Osteoblast (primary cell): ENCODE measurements at regions not wholly inside any gene's neighbourhood (a gene's known extent, or its start where the extent isn't known, plus 50 kb on each side); places are given as distances from the start of the nearest gene placed in this dataset.

ENCODE experiments used
- DNase-seq: peaks from one replicate; pipeline ENCODE4 v3.0.0; 2011; ENCODE audit warnings: low spot score, mixed read lengths; ENCODE audit not compliant: insufficient read length; ENCODE audit errors: missing footprints
- H2AFZ ChIP-seq: 2 replicates; pipeline ENCODE4 v1.6.0; 2011; ENCODE audit warnings: mild to moderate bottlenecking, low read length
- H3K27ac ChIP-seq: 2 replicates; pipeline ENCODE4 v1.5.1; 2011; ENCODE audit warnings: mild to moderate bottlenecking, low read depth, low read length, moderate library complexity
- H3K27me3 ChIP-seq: 2 replicates; pipeline ENCODE4 v1.6.0; 2012; ENCODE audit warnings: mild to moderate bottlenecking, control low read depth, inconsistent platforms, low read length, moderate library complexity; ENCODE audit not compliant: insufficient read depth
- H3K36me3 ChIP-seq: 2 replicates; pipeline ENCODE4 v1.5.1; 2011; ENCODE audit warnings: mild to moderate bottlenecking, low read length, control low read depth, moderate library complexity; ENCODE audit not compliant: insufficient read depth
- H3K4me1 ChIP-seq: 2 replicates; pipeline ENCODE4 v1.5.1; 2011; ENCODE audit warnings: mild to moderate bottlenecking, low read length, control low read depth, moderate library complexity; ENCODE audit not compliant: insufficient read depth
- H3K4me2 ChIP-seq: 2 replicates; pipeline ENCODE4 v1.6.0; 2011; ENCODE audit warnings: mild to moderate bottlenecking, low read length; ENCODE audit not compliant: insufficient read depth
- H3K4me3 ChIP-seq: fragments of 200-600 bp; sonication (generic); 3 replicates; pipeline ENCODE4 v1.5.1; 2012; ENCODE audit warnings: mild to moderate bottlenecking, low read length, inconsistent platforms; ENCODE audit not compliant: insufficient read depth
- H3K79me2 ChIP-seq: 2 replicates; pipeline ENCODE4 v1.6.0; 2012; ENCODE audit warnings: mild to moderate bottlenecking, low read length, control low read depth, inconsistent platforms; ENCODE audit not compliant: insufficient read depth
- H3K9me3 ChIP-seq: 2 replicates; pipeline ENCODE4 v1.5.1; 2011; ENCODE audit warnings: low read depth, low read length, control low read depth
- H4K20me1 ChIP-seq: 2 replicates; pipeline ENCODE4 v1.6.0; 2012; ENCODE audit warnings: mild to moderate bottlenecking, low read length, control low read depth; ENCODE audit not compliant: insufficient read depth
- TF ChIP-seq, protein P1 (sequence below): IDR thresholded peaks from 2 replicates; pipeline ENCODE4 v1.5.1; 2011; ENCODE audit warnings: mild to moderate bottlenecking, low read depth, low read length, moderate library complexity; ENCODE audit errors: extremely low read depth

DNA sequence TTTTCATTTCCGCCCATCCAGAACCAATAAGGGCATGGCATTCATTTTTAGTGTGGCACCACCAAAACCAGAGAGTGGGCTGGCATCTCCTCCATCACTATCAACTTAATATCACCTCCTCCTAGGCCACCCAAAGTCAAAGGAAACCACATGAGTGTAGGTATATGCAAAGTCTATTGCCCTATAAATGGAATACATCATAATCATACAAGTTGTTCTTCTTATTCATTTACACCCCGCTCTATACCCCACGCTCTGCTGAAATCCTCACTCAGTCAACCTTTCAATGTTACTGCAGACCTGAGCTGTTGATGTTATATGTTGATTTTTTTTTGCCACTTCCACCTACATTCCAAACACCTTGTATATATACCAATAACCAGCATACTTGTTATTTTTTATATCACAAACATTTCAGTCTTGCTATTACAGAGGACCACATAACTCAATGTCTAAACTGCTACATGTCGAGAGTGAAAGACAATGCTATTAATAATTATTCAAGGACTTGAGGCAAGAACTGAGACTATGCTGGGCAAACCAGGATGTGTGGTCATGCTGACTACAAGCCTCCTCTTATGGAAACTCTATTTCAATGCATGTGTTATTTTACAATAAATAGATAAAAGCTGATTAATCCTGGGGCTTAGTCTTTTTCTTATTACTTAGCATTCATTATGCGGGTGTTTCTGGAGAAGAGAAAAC lies 466.5 kb upstream of the ID2 start:
- no peak for DNase-seq
- TF ChIP-seq, protein P1, sequence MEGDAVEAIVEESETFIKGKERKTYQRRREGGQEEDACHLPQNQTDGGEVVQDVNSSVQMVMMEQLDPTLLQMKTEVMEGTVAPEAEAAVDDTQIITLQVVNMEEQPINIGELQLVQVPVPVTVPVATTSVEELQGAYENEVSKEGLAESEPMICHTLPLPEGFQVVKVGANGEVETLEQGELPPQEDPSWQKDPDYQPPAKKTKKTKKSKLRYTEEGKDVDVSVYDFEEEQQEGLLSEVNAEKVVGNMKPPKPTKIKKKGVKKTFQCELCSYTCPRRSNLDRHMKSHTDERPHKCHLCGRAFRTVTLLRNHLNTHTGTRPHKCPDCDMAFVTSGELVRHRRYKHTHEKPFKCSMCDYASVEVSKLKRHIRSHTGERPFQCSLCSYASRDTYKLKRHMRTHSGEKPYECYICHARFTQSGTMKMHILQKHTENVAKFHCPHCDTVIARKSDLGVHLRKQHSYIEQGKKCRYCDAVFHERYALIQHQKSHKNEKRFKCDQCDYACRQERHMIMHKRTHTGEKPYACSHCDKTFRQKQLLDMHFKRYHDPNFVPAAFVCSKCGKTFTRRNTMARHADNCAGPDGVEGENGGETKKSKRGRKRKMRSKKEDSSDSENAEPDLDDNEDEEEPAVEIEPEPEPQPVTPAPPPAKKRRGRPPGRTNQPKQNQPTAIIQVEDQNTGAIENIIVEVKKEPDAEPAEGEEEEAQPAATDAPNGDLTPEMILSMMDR: no peak

DNA sequence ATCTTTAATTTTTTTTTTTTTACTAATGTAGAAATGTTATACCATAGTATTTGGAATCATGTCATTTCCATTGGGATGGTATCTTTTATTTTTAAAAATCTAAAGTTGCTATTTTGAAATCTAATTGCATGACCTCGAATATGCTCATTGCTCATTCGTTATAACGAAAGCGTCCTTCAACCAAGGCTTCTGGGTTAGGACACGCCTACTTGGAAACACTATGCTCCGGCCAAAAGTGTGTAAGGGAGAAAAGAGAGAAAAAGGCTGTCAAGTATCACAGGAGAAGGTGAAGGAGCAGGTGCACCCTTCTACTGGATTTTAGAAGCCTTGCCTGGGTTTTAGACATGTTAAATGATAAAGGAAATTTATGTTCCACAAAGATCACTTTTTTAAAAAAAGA lies 465.9 kb upstream of the ID2 start:
- Histone ChIP-seq H3K36me3 (no peaks in the 10 kb centered on the region), H3K4me1 (peaks cover 9% of the 10 kb centered on the region), H2AFZ (no peak overlapping the region), H3K4me3 (no peak overlapping the region), H3K4me2 (peak overlapping the region; percentile 60), H3K27ac (no peak overlapping the region), H3K9me3 (no peaks in the 10 kb centered on the region), H4K20me1 (no peaks in the 10 kb centered on the region), H3K27me3 (no peaks in the 10 kb centered on the region), H3K79me2 (no peaks in the 10 kb centered on the region)
- TF ChIP-seq, protein P1: no peak
- no peak for DNase-seq

More for the DNA sequence above, 466.5 kb upstream of the ID2 start:
- no peak overlapping the region for H3K4me3 ChIP-seq
- no peaks in the 10 kb centered on the region for H3K9me3 ChIP-seq
- H3K27ac ChIP-seq: no peak overlapping the region
- H4K20me1 ChIP-seq: no peaks in the 10 kb centered on the region
- no peaks in the 10 kb centered on the region for H3K27me3 ChIP-seq
- no peaks in the 10 kb centered on the region for H3K36me3 ChIP-seq
- H3K79me2 ChIP-seq: no peaks in the 10 kb centered on the region
- H3K4me2 ChIP-seq: peak overlapping the region; percentile 60
- peaks cover 6% of the 10 kb centered on the region for H3K4me1 ChIP-seq
- no peak overlapping the region for H2AFZ ChIP-seq

DNA sequence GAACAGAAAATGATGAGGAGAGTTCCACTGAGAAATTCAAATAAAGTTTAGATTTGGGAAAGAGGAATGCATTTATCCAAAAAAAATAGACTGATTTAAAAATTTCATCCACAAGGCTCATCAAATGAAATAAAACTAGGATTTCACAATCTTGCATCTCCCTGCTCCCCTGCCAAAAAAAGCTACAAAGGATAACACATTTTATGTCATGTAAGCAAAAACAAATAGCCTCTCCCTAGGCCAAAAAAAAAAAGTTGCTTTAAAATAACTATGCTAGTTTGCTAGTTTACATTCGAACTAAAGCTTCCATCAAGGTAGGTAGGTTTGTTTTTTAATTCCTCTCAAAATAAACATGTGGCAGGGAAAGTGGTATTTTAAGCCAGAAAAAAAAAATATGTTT lies 465.5 kb upstream of the ID2 start:
- Histone ChIP-seq H3K27ac (no peak overlapping the region), H3K9me3 (no peaks in the 10 kb centered on the region), H3K79me2 (no peaks in the 10 kb centered on the region), H3K4me3 (no peak overlapping the region), H2AFZ (no peak overlapping the region), H3K36me3 (no peaks in the 10 kb centered on the region), H3K4me2 (peak overlapping the region; percentile 60), H4K20me1 (no peaks in the 10 kb centered on the region), H3K4me1 (peaks cover 9% of the 10 kb centered on the region), H3K27me3 (no peaks in the 10 kb centered on the region)
- DNase-seq: no peak
- TF ChIP-seq, protein P1: no peak

DNA sequence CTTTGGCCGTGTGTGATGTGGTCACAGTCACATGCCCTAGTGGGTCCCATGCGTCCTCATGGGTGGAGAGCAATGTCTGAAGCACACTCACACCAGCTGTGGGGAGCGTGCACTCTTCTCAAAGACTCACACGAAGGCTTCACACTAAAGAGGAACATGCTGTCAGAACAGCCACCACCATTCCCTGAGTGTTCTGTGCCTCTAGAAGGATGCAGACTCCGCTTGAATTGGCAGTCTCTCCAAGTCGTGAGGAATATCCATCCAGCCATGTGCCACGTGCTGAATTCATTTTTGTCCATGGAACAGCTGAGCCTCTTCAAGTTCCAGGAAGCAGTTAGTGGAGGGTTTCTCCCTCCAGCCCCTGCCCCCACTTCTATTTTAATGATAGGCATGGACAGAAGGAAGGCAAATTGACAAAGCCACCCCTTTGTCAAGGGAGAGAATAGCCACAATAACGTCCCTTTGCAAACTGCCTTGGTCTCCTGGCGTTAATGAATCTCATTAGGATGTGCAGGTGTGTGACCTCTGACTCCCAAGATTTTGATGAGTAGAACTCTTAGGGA lies 464.3 kb upstream of the ID2 start:
- H3K4me1 ChIP-seq: peaks cover 9% of the 10 kb centered on the region
- H4K20me1 ChIP-seq: no peaks in the 10 kb centered on the region
- no peak overlapping the region for H3K27ac ChIP-seq
- H3K79me2 ChIP-seq: no peaks in the 10 kb centered on the region
- H3K4me3 ChIP-seq: no peak overlapping the region
- TF ChIP-seq, protein P1: no peak
- no peaks in the 10 kb centered on the region for H3K9me3 ChIP-seq
- H2AFZ ChIP-seq: peak overlapping the region; percentile 23
- H3K36me3 ChIP-seq: no peaks in the 10 kb centered on the region
- no peak overlapping the region for H3K4me2 ChIP-seq
- H3K27me3 ChIP-seq: no peaks in the 10 kb centered on the region
- no peak for DNase-seq
